ENCODE measurements at regions not wholly inside any gene's neighbourhood (a gene's known extent, or its start where the extent isn't known, plus 50 kb on each side); places are given as distances from the start of the nearest gene placed in this dataset.

DNA sequence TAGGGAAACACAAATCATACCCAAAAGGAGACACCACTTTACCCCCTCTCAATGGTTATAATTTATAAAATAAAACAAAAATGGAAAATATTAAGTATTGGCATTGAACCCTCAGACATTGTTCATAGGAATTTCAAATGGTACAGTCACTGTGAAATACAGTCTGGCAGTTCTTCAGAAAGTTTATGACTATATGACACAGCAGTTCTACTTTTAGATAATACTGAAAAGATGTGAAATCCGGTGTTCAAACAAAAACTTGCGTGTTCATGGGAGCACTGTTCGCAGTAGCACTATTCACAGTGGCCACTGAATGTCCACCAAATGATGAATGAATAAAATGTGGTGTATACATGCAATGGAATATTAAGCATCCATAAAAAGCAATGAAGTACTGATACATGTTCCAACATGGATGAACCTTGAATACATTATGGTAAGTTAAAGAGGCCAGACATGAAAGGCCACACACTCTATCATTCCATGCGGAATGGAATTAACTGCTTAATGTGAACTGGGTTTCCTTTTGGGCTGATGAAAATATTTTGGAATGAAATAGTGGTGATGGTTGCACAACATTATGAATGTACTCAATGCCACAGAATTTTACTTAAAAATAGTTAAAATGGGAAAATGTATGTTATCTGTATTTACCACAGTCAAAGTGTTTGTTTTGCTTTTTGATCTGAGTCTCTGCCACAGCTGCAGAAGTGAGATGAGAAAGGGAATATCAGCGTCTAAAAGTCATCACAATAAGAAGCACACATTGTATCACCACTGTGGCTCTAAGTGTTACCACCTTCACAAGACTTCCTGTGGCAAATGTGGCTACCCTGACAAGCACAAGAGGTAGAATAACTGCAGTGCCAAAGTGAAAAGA is 864.6 kb downstream of the SUCLG1 start:
- Histone ChIP-seq H3K27ac (ENCODE audit: low read length) (no peak overlapping the region), H3K4me3 (ENCODE audit: low read length in 2 of 2) (no peak overlapping the region), H3K4me1 (ENCODE audit: control insufficient read depth, insufficient read depth, low read length) (no peaks in the 10 kb centered on the region), H3K36me3 (ENCODE audit: control insufficient read depth in 2 of 2, insufficient read depth in 2 of 2, low read length in 2 of 2) (no peaks in the 10 kb centered on the region), H3K9ac (ENCODE audit: low read length in 2 of 2) (no peak overlapping the region), H3K27me3 (ENCODE audit: control insufficient read depth in 1 of 2, insufficient read depth in 2 of 2, low read length in 2 of 2) (no peaks in the 10 kb centered on the region), H3K9me3 (ENCODE audit: control insufficient read depth in 2 of 2, low read length in 2 of 2) (no peaks in the 10 kb centered on the region)

DNA sequence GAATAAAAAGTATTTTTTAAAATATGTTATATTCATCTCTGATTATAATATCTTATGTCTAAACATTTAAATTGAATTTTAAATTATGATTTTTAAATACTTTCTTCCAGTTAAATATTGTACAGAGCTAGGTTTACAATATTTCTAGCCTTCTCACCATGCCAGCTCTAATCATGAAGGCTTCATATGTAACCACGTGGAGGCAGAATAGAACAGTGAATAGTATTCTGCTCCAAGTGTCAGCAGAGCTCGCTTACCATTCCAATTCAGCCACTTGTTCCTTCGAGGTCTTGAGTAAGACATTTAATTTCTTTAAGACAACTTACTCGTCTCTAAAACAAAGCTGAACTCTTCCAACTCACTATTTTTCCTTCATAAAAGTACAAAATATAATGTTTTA is 871.8 kb downstream of the SUCLG1 start:
- H3K4me3 ChIP-seq (ENCODE audit: low read length in 2 of 2), result no peak overlapping the region
- no peak overlapping the region for H3K27ac ChIP-seq (ENCODE audit: low read length)
- H3K9ac ChIP-seq (ENCODE audit: low read length in 2 of 2), result no peak overlapping the region
- no peaks in the 10 kb centered on the region for H3K36me3 ChIP-seq (ENCODE audit: control insufficient read depth in 2 of 2, insufficient read depth in 2 of 2, low read length in 2 of 2)
- no peaks in the 10 kb centered on the region for H3K27me3 ChIP-seq (ENCODE audit: control insufficient read depth in 1 of 2, insufficient read depth in 2 of 2, low read length in 2 of 2)
- H3K9me3 ChIP-seq (ENCODE audit: control insufficient read depth in 2 of 2, low read length in 2 of 2), result no peaks in the 10 kb centered on the region
- no peaks in the 10 kb centered on the region for H3K4me1 ChIP-seq (ENCODE audit: control insufficient read depth, insufficient read depth, low read length)

DNA sequence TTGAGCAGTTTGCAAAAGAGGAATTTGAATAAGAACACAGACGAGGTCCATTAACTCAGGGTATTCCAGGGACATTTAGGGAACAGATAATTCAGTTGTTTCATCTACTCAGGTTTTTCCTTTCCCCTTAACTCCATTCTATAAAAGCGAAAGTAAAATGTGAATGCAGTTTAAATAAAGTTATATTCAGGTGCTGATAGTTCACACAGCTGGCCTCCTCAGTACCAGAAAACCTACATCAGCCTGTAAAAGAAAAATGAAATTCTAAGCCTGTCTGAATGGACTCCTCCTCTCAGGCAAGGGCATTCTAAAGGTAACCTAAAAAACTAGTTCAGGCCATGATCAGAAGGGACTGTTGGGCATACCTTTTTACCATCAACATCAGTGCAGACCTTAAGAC is 873.8 kb downstream of the SUCLG1 start:
- H3K27me3 ChIP-seq (ENCODE audit: control insufficient read depth in 1 of 2, insufficient read depth in 2 of 2, low read length in 2 of 2), result no peaks in the 10 kb centered on the region
- H3K27ac ChIP-seq (ENCODE audit: low read length), result no peak overlapping the region
- no peak overlapping the region for H3K4me3 ChIP-seq (ENCODE audit: low read length in 2 of 2)
- no peaks in the 10 kb centered on the region for H3K4me1 ChIP-seq (ENCODE audit: control insufficient read depth, insufficient read depth, low read length)
- no peaks in the 10 kb centered on the region for H3K36me3 ChIP-seq (ENCODE audit: control insufficient read depth in 2 of 2, insufficient read depth in 2 of 2, low read length in 2 of 2)
- H3K9ac ChIP-seq (ENCODE audit: low read length in 2 of 2), result no peak overlapping the region
- H3K9me3 ChIP-seq (ENCODE audit: control insufficient read depth in 2 of 2, low read length in 2 of 2), result no peaks in the 10 kb centered on the region

DNA sequence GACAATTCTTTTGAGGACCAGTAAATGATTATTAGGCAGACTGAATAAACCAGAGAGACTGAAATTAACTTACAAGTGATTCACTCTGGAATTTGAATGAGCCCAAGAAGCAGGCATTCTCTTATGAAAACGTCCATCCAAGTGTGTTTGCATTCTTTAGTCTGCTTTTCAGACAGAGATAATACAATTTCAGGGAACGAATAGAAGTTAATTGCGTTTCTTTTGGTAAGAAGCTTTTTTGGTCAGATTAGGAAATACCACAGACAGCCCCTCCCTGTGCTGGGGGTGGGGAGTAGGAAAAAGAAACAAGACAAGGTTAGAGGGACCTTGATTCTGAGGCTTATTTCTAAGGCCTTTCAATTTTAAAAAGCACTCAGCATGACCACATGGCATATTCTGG is 874.4 kb downstream of the SUCLG1 start:
- H3K27me3 ChIP-seq (ENCODE audit: control insufficient read depth in 1 of 2, insufficient read depth in 2 of 2, low read length in 2 of 2), result no peaks in the 10 kb centered on the region
- H3K27ac ChIP-seq (ENCODE audit: low read length), result no peak overlapping the region
- H3K36me3 ChIP-seq (ENCODE audit: control insufficient read depth in 2 of 2, insufficient read depth in 2 of 2, low read length in 2 of 2), result no peaks in the 10 kb centered on the region
- no peak overlapping the region for H3K9ac ChIP-seq (ENCODE audit: low read length in 2 of 2)
- H3K9me3 ChIP-seq (ENCODE audit: control insufficient read depth in 2 of 2, low read length in 2 of 2), result no peaks in the 10 kb centered on the region
- H3K4me3 ChIP-seq (ENCODE audit: low read length in 2 of 2), result no peak overlapping the region
- H3K4me1 ChIP-seq (ENCODE audit: control insufficient read depth, insufficient read depth, low read length), result no peaks in the 10 kb centered on the region

DNA sequence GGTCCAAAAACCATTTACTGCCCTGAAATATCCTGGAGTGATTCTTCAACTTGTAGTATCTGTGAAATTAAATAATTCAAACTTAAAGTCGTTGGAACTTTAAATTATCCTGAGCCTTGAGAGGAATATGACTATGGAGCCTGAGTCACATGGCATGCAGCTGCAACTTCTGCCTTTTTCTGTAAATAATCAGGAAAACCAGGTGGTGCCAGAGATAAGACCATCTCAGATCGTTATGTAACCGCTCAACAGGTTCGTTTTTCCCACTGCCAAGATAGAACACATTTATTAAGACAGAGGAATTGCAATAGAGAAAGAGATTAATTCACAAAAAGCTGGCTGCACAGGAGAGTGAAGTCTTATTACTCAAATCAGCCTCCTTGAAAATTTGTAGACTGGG is 876.5 kb downstream of the SUCLG1 start:
- Histone ChIP-seq H3K9me3 (ENCODE audit: control insufficient read depth in 2 of 2, low read length in 2 of 2) (no peaks in the 10 kb centered on the region), H3K4me1 (ENCODE audit: control insufficient read depth, insufficient read depth, low read length) (no peaks in the 10 kb centered on the region), H3K4me3 (ENCODE audit: low read length in 2 of 2) (no peak overlapping the region), H3K27me3 (ENCODE audit: control insufficient read depth in 1 of 2, insufficient read depth in 2 of 2, low read length in 2 of 2) (no peaks in the 10 kb centered on the region), H3K9ac (ENCODE audit: low read length in 2 of 2) (no peak overlapping the region), H3K36me3 (ENCODE audit: control insufficient read depth in 2 of 2, insufficient read depth in 2 of 2, low read length in 2 of 2) (no peaks in the 10 kb centered on the region), H3K27ac (ENCODE audit: low read length) (no peak overlapping the region)

DNA sequence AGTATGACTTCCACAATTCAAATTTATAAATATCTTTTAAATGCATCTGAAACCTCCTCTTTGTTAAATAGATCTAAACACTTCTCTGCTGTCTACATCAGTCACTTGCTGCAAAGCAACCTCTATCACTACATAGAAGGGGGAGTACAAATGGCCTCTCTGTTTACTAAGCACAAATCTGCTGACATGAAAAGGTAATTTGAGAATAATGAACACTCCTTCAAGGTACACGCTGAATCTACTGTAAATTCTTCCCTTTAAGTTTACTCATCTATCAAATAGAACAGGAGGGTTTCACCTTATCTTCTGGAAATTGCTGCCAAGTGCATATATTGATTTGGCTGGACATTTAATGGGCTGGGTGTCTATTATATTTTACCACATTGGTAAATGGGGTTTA is 879.6 kb downstream of the SUCLG1 start:
- Histone ChIP-seq H3K27me3 (ENCODE audit: control insufficient read depth in 1 of 2, insufficient read depth in 2 of 2, low read length in 2 of 2) (no peaks in the 10 kb centered on the region), H3K27ac (ENCODE audit: low read length) (no peak overlapping the region), H3K9ac (ENCODE audit: low read length in 2 of 2) (no peak overlapping the region), H3K4me1 (ENCODE audit: control insufficient read depth, insufficient read depth, low read length) (no peaks in the 10 kb centered on the region), H3K4me3 (ENCODE audit: low read length in 2 of 2) (no peak overlapping the region), H3K36me3 (ENCODE audit: control insufficient read depth in 2 of 2, insufficient read depth in 2 of 2, low read length in 2 of 2) (no peaks in the 10 kb centered on the region), H3K9me3 (ENCODE audit: control insufficient read depth in 2 of 2, low read length in 2 of 2) (no peaks in the 10 kb centered on the region)

DNA sequence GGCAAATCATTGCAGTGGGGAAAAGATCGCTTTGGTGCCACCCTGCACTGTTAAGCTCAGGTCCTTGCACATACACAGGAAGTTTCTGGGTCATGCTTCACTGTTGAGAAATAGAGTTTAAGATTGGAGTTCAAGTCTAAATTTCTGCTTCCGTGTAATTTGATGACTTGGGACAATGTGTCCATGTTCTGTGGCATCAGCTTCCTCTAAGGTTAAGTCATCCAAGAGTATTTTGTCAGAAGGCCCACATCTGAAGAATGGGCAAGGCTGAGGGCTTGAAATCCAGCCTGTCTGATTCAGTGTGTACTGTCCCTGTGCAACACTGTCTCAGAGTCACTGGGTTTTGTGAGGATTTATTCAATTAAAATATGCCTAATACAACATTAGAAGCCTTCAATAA is 880.7 kb downstream of the SUCLG1 start:
- Histone ChIP-seq H3K27ac (ENCODE audit: low read length) (no peak overlapping the region), H3K36me3 (ENCODE audit: control insufficient read depth in 2 of 2, insufficient read depth in 2 of 2, low read length in 2 of 2) (no peaks in the 10 kb centered on the region), H3K9ac (ENCODE audit: low read length in 2 of 2) (no peak overlapping the region), H3K4me1 (ENCODE audit: control insufficient read depth, insufficient read depth, low read length) (no peaks in the 10 kb centered on the region), H3K4me3 (ENCODE audit: low read length in 2 of 2) (no peak overlapping the region), H3K9me3 (ENCODE audit: control insufficient read depth in 2 of 2, low read length in 2 of 2) (no peaks in the 10 kb centered on the region), H3K27me3 (ENCODE audit: control insufficient read depth in 1 of 2, insufficient read depth in 2 of 2, low read length in 2 of 2) (no peaks in the 10 kb centered on the region)

DNA sequence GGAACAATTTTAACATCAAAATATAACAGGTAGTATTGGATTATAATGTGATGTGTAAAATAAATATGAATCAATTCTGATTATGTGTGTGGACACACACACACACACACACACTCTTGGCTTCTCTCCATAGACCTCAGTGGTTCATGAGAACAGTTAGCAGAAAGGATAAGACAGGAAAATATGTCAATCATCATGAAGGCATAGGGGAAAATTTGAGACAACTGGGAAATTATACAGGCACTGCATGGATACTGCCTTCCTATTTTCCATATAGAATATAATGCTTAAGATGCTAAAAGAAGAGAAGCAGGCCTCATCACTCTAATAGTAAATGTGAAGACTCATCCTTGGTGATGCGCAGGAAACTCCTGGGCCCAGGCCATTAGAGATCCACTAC is 884.5 kb downstream of the SUCLG1 start:
- Histone ChIP-seq H3K27ac (ENCODE audit: low read length) (no peak overlapping the region), H3K9me3 (ENCODE audit: control insufficient read depth in 2 of 2, low read length in 2 of 2) (no peaks in the 10 kb centered on the region), H3K4me3 (ENCODE audit: low read length in 2 of 2) (no peak overlapping the region), H3K27me3 (ENCODE audit: control insufficient read depth in 1 of 2, insufficient read depth in 2 of 2, low read length in 2 of 2) (no peaks in the 10 kb centered on the region), H3K36me3 (ENCODE audit: control insufficient read depth in 2 of 2, insufficient read depth in 2 of 2, low read length in 2 of 2) (no peaks in the 10 kb centered on the region), H3K9ac (ENCODE audit: low read length in 2 of 2) (no peak overlapping the region), H3K4me1 (ENCODE audit: control insufficient read depth, insufficient read depth, low read length) (no peaks in the 10 kb centered on the region)

DNA sequence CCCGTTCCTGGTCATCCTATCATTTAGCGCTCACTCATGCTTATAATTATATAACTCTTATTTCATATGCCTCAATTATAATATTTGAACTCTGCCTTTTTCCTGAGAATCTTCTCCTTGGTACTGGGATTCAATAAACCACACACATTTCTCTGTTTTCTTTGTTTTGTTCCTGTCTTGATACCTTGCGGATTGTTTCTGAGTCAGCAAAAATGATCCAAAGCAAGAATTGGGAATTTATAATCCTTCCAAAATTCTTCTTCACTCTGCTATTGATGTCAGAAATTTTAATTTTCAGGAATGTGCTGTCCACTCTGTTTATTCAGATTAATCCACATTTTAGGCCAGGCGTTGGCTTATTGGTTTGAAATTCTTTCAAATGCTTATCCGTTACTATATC is 886.0 kb downstream of the SUCLG1 start:
- Histone ChIP-seq H3K9me3 (ENCODE audit: control insufficient read depth in 2 of 2, low read length in 2 of 2) (no peaks in the 10 kb centered on the region), H3K4me1 (ENCODE audit: control insufficient read depth, insufficient read depth, low read length) (no peaks in the 10 kb centered on the region), H3K4me3 (ENCODE audit: low read length in 2 of 2) (no peak overlapping the region), H3K27ac (ENCODE audit: low read length) (no peak overlapping the region), H3K9ac (ENCODE audit: low read length in 2 of 2) (no peak overlapping the region), H3K36me3 (ENCODE audit: control insufficient read depth in 2 of 2, insufficient read depth in 2 of 2, low read length in 2 of 2) (no peaks in the 10 kb centered on the region), H3K27me3 (ENCODE audit: control insufficient read depth in 1 of 2, insufficient read depth in 2 of 2, low read length in 2 of 2) (no peaks in the 10 kb centered on the region)

DNA sequence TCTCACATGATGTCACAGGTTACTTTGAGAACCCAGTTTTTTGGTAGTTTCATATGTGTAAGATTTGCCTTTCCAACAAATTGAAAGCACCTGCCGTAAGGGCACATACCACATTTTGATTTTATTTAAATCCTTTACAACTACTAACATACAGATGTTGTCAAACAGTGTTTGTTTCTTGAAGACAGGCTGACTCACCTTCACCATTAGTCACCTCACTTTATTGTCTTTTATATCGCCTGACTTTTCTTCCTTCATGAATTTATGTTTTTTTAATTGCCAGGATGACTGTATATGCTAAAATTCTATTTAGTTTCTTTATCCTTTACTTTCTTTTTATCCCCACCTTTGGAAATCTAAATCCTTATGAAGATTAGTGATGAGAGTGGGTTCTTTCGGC is 886.7 kb downstream of the SUCLG1 start:
- no peaks in the 10 kb centered on the region for H3K36me3 ChIP-seq (ENCODE audit: control insufficient read depth in 2 of 2, insufficient read depth in 2 of 2, low read length in 2 of 2)
- no peaks in the 10 kb centered on the region for H3K27me3 ChIP-seq (ENCODE audit: control insufficient read depth in 1 of 2, insufficient read depth in 2 of 2, low read length in 2 of 2)
- no peak overlapping the region for H3K4me3 ChIP-seq (ENCODE audit: low read length in 2 of 2)
- no peaks in the 10 kb centered on the region for H3K9me3 ChIP-seq (ENCODE audit: control insufficient read depth in 2 of 2, low read length in 2 of 2)
- no peaks in the 10 kb centered on the region for H3K4me1 ChIP-seq (ENCODE audit: control insufficient read depth, insufficient read depth, low read length)
- no peak overlapping the region for H3K27ac ChIP-seq (ENCODE audit: low read length)
- H3K9ac ChIP-seq (ENCODE audit: low read length in 2 of 2), result no peak overlapping the region

DNA sequence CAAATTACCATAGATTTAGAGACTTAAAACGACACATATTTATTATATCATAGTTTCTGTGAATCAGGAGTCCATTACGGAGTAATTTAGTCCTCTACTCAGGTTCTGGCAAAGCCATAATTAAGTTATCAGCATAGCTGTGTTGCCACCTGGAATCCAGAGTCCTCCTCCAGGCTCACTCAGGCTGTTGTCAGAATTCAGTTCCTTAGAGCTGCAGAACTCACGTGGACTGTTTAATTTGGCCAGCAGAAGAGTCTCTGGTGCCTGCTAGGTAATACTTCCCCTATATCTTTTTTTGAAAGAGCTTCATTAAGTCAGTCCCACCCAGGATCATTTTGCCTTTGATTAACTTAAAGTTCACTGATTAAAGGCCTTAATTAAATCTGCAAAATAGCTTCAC is 891.5 kb downstream of the SUCLG1 start:
- Histone ChIP-seq H3K27me3 (ENCODE audit: control insufficient read depth in 1 of 2, insufficient read depth in 2 of 2, low read length in 2 of 2) (no peaks in the 10 kb centered on the region), H3K36me3 (ENCODE audit: control insufficient read depth in 2 of 2, insufficient read depth in 2 of 2, low read length in 2 of 2) (no peaks in the 10 kb centered on the region), H3K9me3 (ENCODE audit: control insufficient read depth in 2 of 2, low read length in 2 of 2) (peaks cover 0 to 2% of the 10 kb centered on the region in 2 donors), H3K4me1 (ENCODE audit: control insufficient read depth, insufficient read depth, low read length) (no peaks in the 10 kb centered on the region), H3K4me3 (ENCODE audit: low read length in 2 of 2) (no peak overlapping the region), H3K9ac (ENCODE audit: low read length in 2 of 2) (no peak overlapping the region), H3K27ac (ENCODE audit: low read length) (no peak overlapping the region)

All from stomach smooth muscle (tissue), 2 donors.